Neural cell (in vitro differentiated cells): ENCODE measurements at regions not wholly inside any gene's neighbourhood (a gene's known extent, or its start where the extent isn't known, plus 50 kb on each side); places are given as distances from the start of the nearest gene placed in this dataset.
"Not testable (repeated sequence)": the region's sequence is repeated elsewhere in the genome, so short reads cannot be mapped to it uniquely, and the experiment has no call there.

Source experiments
- H2AFZ ChIP-seq: fragments of 200-600, 300-800 bp; sonication (generic), shearing (Covaris generic); 2 replicates; pipeline ENCODE4 v1.6.0; 2014; ENCODE audit warnings: low read depth, mild to moderate bottlenecking, antibody characterized with exemption, low read length, moderate library complexity
- H3F3A ChIP-seq: fragments of 200-600 bp; shearing (Covaris generic); 2 replicates; pipeline ENCODE4 v1.6.1; 2016; ENCODE audit warnings: mild to moderate bottlenecking, moderate library complexity, mixed read lengths, antibody characterized with exemption, low read length; ENCODE audit not compliant: insufficient read depth, poor library complexity, severe bottlenecking
- H3K27ac ChIP-seq: fragments of 200-600, 300-800 bp; sonication (generic), shearing (Covaris generic); 2 replicates; pipeline ENCODE4 v1.5.1; 2014; ENCODE audit warnings: mild to moderate bottlenecking, low read length, moderate library complexity
- H3K27me3 ChIP-seq: fragments of 300-800, 200-600 bp; sonication (generic), shearing (Covaris generic); 2 replicates; pipeline ENCODE4 v1.6.0; 2014; ENCODE audit warnings: mild to moderate bottlenecking, low read depth, low read length, moderate library complexity; ENCODE audit not compliant: insufficient read depth
- H3K36me3 ChIP-seq: fragments of 300-800, 200-600 bp; sonication (generic), shearing (Covaris generic); 2 replicates; pipeline ENCODE4 v1.5.1; 2014; ENCODE audit warnings: mild to moderate bottlenecking, antibody characterized with exemption, low read length, moderate library complexity; ENCODE audit not compliant: insufficient read depth
- H3K4me2 ChIP-seq: fragments of 300-800, 200-600 bp; sonication (generic), shearing (Covaris generic); 2 replicates; pipeline ENCODE4 v1.6.0; 2014; ENCODE audit warnings: mild to moderate bottlenecking, low read length
- H3K4me3 ChIP-seq: fragments of 300-800, 200-600 bp; sonication (generic), shearing (Covaris generic); 2 replicates; pipeline ENCODE4 v1.5.1; 2014; ENCODE audit warnings: mild to moderate bottlenecking, low read length, moderate library complexity
- H3K79me2 ChIP-seq: fragments of 200-600 bp; shearing (Covaris generic); replicated peaks from 2 replicates; pipeline ENCODE4 v1.6.0; 2014; ENCODE audit warnings: mild to moderate bottlenecking, low read length, moderate library complexity; ENCODE audit not compliant: insufficient read depth
- H3K9ac ChIP-seq: fragments of 300-800, 200-600 bp; sonication (generic), shearing (Covaris generic); 2 replicates; pipeline ENCODE4 v1.6.1; 2016; ENCODE audit warnings: mild to moderate bottlenecking, low read length, mixed read lengths
- H3K9me2 ChIP-seq: fragments of 200-600 bp; shearing (Covaris generic); 2 replicates; pipeline ENCODE4 v1.6.1; 2016; ENCODE audit warnings: mild to moderate bottlenecking, low read length, mixed read lengths; ENCODE audit not compliant: insufficient read depth
- H3K9me3 ChIP-seq: fragments of 200-600, 300-800 bp; sonication (generic), shearing (Covaris generic); 2 replicates; pipeline ENCODE4 v1.6.1; 2016; ENCODE audit warnings: mild to moderate bottlenecking, mixed run types, low read length, moderate library complexity, mixed read lengths
- H4K20me1 ChIP-seq: fragments of 200-600 bp; shearing (Covaris generic); 2 replicates; pipeline ENCODE4 v1.6.1; 2016; ENCODE audit warnings: mild to moderate bottlenecking, mixed run types; ENCODE audit not compliant: insufficient read depth
- CTCF ChIP-seq: fragments of 450-650 bp; IDR thresholded peaks from 2 replicates; pipeline ENCODE4 v1.5.1; 2014; ENCODE audit warnings: antibody characterized with exemption, mild to moderate bottlenecking, moderate library complexity; ENCODE audit not compliant: poor library complexity, severe bottlenecking
- EP300 ChIP-seq: fragments of 450-650 bp; conservative IDR thresholded peaks from 2 replicates; pipeline ENCODE4 v1.6.1; 2014; ENCODE audit warnings: antibody characterized with exemption, mild to moderate bottlenecking, moderate library complexity; ENCODE audit not compliant: poor library complexity, severe bottlenecking
- EZH2 ChIP-seq: fragments of 200-600, 300-800 bp; shearing (Covaris generic), sonication (generic); IDR thresholded peaks from 2 replicates; pipeline ENCODE4 v1.6.1; 2014; ENCODE audit warnings: antibody characterized with exemption, low read length, borderline replicate concordance, mild to moderate bottlenecking; ENCODE audit not compliant: insufficient read depth, poor library complexity, severe bottlenecking
- MXI1 ChIP-seq: fragments of 450-650 bp; conservative IDR thresholded peaks from 2 replicates; pipeline ENCODE4 v1.6.1; 2014; ENCODE audit warnings: antibody characterized with exemption, mild to moderate bottlenecking; ENCODE audit not compliant: poor library complexity, severe bottlenecking
- POLR2AphosphoS5 ChIP-seq: IDR thresholded peaks from 2 replicates; pipeline ENCODE4 v1.6.1; 2012
- RAD21 ChIP-seq: fragments of 450-650 bp; conservative IDR thresholded peaks from 2 replicates; pipeline ENCODE4 v1.6.1; 2014; ENCODE audit warnings: antibody characterized with exemption, mild to moderate bottlenecking, moderate library complexity
- REST ChIP-seq: IDR thresholded peaks from 2 replicates; pipeline ENCODE4 v1.6.1; 2012; ENCODE audit warnings: borderline replicate concordance
- SMC3 ChIP-seq: fragments of 450-650 bp; conservative IDR thresholded peaks from 2 replicates; pipeline ENCODE4 v1.6.1; 2014; ENCODE audit warnings: antibody characterized with exemption, mild to moderate bottlenecking, moderate library complexity; ENCODE audit not compliant: poor library complexity
- TAF1 ChIP-seq: IDR thresholded peaks from 2 replicates; pipeline ENCODE4 v1.6.1; 2012; ENCODE audit warnings: low read depth

GRCh38 chrX:130507015-130507414 is 105.2 kb downstream of the RBMX2 start:
- H2AFZ ChIP-seq: no peak overlapping the region
- no peaks in the 10 kb centered on the region for H3K9me2 ChIP-seq
- H3K27me3 ChIP-seq: no peaks in the 10 kb centered on the region
- no peak overlapping the region for H3K4me2 ChIP-seq
- H3K79me2 ChIP-seq: no peaks in the 10 kb centered on the region
- H3K9ac ChIP-seq: no peak overlapping the region
- H3K4me3 ChIP-seq: no peak overlapping the region
- no peaks in the 10 kb centered on the region for H3K36me3 ChIP-seq
- H3F3A ChIP-seq: no peaks in the 10 kb centered on the region
- H3K27ac ChIP-seq: no peak overlapping the region
- no peaks in the 10 kb centered on the region for H4K20me1 ChIP-seq
- H3K9me3 ChIP-seq: no peaks in the 10 kb centered on the region
- TF ChIP-seq SMC3 (no peak), RAD21 (no peak), EP300 (no peak), REST (no peak), MXI1 (no peak), EZH2 (no peak), POLR2AphosphoS5 (no peak), TAF1 (no peak), CTCF (no peak)

GRCh38 chrX:130512534-130512933 is 110.7 kb downstream of the RBMX2 start:
- not testable (repeated sequence) for H3K27me3 ChIP-seq, H3K9me2 ChIP-seq, H3K4me2 ChIP-seq, H2AFZ ChIP-seq, H3K9me3 ChIP-seq, H3K9ac ChIP-seq, H3F3A ChIP-seq, H3K79me2 ChIP-seq, H3K36me3 ChIP-seq, H3K4me3 ChIP-seq, H4K20me1 ChIP-seq, H3K27ac ChIP-seq

- H3K4me3 ChIP-seq: no peak overlapping the region
- H3F3A ChIP-seq: no peaks in the 10 kb centered on the region
- no peaks in the 10 kb centered on the region for H3K79me2 ChIP-seq
- no peaks in the 10 kb centered on the region for H3K9me2 ChIP-seq
- H3K4me2 ChIP-seq: no peak overlapping the region
- H3K27ac ChIP-seq: no peak overlapping the region
- no peaks in the 10 kb centered on the region for H3K9me3 ChIP-seq
- no peak overlapping the region for H2AFZ ChIP-seq
- H3K36me3 ChIP-seq: no peaks in the 10 kb centered on the region
- TF ChIP-seq REST (no peak), TAF1 (no peak), MXI1 (no peak), EZH2 (no peak), RAD21 (no peak), EP300 (no peak), POLR2AphosphoS5 (no peak), CTCF (no peak), SMC3 (no peak)
- no peaks in the 10 kb centered on the region for H3K27me3 ChIP-seq
- no peak overlapping the region for H3K9ac ChIP-seq
- H4K20me1 ChIP-seq: no peaks in the 10 kb centered on the region
Measured at GRCh38 chrX:130516123-130516522, 114.3 kb downstream of the RBMX2 start.
